ENCODE measurements at regions not wholly inside any gene's neighbourhood (a gene's known extent, or its start where the extent isn't known, plus 50 kb on each side); places are given as distances from the start of the nearest gene placed in this dataset.

DNA sequence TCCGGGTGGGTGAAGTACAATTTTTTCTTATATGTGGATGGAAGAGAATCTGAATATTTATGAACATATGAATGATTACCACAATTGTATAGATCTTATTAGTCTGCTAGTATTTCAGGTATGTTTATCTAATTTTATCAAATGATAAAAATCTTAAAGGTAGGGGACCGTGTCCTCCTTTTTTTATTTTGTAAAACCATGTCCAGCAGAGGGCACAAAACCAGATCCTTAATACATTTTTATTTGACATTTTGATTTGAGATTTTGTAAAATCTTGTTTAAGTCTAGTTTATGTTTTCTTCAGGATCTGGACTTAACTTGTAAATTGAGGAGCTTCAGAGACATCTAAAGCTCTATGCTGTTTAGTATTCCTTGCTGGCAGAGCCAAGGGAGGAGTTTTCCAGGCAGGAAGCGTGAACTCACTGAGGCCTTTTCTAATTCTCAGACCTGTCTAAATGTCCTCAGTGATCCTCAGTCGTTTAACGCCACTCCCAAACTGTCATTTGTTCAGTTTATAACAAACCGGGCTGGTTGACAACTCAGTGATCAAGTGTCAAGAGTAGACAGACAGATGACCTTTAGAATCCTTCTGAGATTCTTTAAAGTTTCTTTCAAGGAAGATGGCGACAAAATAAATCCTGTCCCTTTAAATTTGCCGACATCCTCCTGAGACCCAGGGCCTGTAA lies 263.9 kb downstream of the KTN1 start:
- TF ChIP-seq POLR2A (IDR thresholded peaks at IDR 0.05), result no peak
- TF ChIP-seq, protein P1, sequence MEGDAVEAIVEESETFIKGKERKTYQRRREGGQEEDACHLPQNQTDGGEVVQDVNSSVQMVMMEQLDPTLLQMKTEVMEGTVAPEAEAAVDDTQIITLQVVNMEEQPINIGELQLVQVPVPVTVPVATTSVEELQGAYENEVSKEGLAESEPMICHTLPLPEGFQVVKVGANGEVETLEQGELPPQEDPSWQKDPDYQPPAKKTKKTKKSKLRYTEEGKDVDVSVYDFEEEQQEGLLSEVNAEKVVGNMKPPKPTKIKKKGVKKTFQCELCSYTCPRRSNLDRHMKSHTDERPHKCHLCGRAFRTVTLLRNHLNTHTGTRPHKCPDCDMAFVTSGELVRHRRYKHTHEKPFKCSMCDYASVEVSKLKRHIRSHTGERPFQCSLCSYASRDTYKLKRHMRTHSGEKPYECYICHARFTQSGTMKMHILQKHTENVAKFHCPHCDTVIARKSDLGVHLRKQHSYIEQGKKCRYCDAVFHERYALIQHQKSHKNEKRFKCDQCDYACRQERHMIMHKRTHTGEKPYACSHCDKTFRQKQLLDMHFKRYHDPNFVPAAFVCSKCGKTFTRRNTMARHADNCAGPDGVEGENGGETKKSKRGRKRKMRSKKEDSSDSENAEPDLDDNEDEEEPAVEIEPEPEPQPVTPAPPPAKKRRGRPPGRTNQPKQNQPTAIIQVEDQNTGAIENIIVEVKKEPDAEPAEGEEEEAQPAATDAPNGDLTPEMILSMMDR (IDR thresholded peaks at IDR 0.05), result peak in 3 of 6 experiments; percentile 20 to 39 (median 35)

All from thyroid gland (tissue), 4 donors.